ENCODE measurements at regions not wholly inside any gene's neighbourhood (a gene's known extent, or its start where the extent isn't known, plus 50 kb on each side); places are given as distances from the start of the nearest gene placed in this dataset.
A peak's percentile ranks its signal among the peaks of the same experiment; 100 is the strongest.

GRCh38 chr6:26158076-26158580 is 70.9 kb downstream of the HFE start:
- Histone ChIP-seq H3K27ac (ENCODE audit: low read depth, low read length) (peak overlapping the region; percentile 89), H3K4me3 (ENCODE audit: low read length) (peak overlapping the region; percentile 88), H3K9me3 (ENCODE audit: control insufficient read depth, insufficient read depth, low read length) (no peaks in the 10 kb centered on the region), H3K4me2 (ENCODE audit: low read length) (peak overlapping the region; percentile 70), H3K27me3 (ENCODE audit: control insufficient read depth, low read length) (no peaks in the 10 kb centered on the region), H3F3A (ENCODE audit: control insufficient read depth, insufficient read depth) (peaks cover 32% of the 10 kb centered on the region), H4K20me1 (ENCODE audit: control insufficient read depth, insufficient read depth, low read depth, low read length) (no peaks in the 10 kb centered on the region), H3K79me2 (ENCODE audit: control insufficient read depth, low read length) (peaks cover 6% of the 10 kb centered on the region), H3K9me2 (replicated peaks; ENCODE audit: control insufficient read depth, low read length) (no peaks in the 10 kb centered on the region), H3K4me1 (ENCODE audit: control insufficient read depth, low read length) (peaks cover 32% of the 10 kb centered on the region), H3K36me3 (ENCODE audit: control insufficient read depth, low read length) (peaks cover 5% of the 10 kb centered on the region; the same call in 1 of the 2 replicates)
- TF ChIP-seq EZH2phosphoT487 (IDR thresholded peaks at IDR 0.05; ENCODE audit: borderline replicate concordance, low read length) (no peak), CTCF (IDR thresholded peaks at IDR 0.05; ENCODE audit: low read depth, low read length, poor library complexity, severe bottlenecking) (no peak)

- Histone ChIP-seq H4K20me1 (ENCODE audit: control insufficient read depth, insufficient read depth, low read depth, low read length) (no peaks in the 10 kb centered on the region), H3K9me2 (replicated peaks; ENCODE audit: control insufficient read depth, low read length) (no peaks in the 10 kb centered on the region), H3F3A (ENCODE audit: control insufficient read depth, insufficient read depth) (peaks cover 32% of the 10 kb centered on the region), H3K4me3 (ENCODE audit: low read length) (peak overlapping the region; percentile 88), H3K36me3 (ENCODE audit: control insufficient read depth, low read length) (peaks cover 5% of the 10 kb centered on the region; the same call in 1 of the 2 replicates), H3K4me1 (ENCODE audit: control insufficient read depth, low read length) (peaks cover 32% of the 10 kb centered on the region), H3K4me2 (ENCODE audit: low read length) (peak overlapping the region; percentile 70), H3K79me2 (ENCODE audit: control insufficient read depth, low read length) (peaks cover 6% of the 10 kb centered on the region), H3K27me3 (ENCODE audit: control insufficient read depth, low read length) (no peaks in the 10 kb centered on the region), H3K9me3 (ENCODE audit: control insufficient read depth, insufficient read depth, low read length) (no peaks in the 10 kb centered on the region), H3K27ac (ENCODE audit: low read depth, low read length) (peak overlapping the region; percentile 89)
- no peak for TF ChIP-seq EZH2phosphoT487 (IDR thresholded peaks at IDR 0.05; ENCODE audit: borderline replicate concordance, low read length)
- TF ChIP-seq CTCF (IDR thresholded peaks at IDR 0.05; ENCODE audit: low read depth, low read length, poor library complexity, severe bottlenecking), result no peak
Observed at GRCh38 chr6:26158581-26159356, 71.5 kb downstream of the HFE start.

- peaks cover 32% of the 10 kb centered on the region for H3K4me1 ChIP-seq (ENCODE audit: control insufficient read depth, low read length)
- no peaks in the 10 kb centered on the region for H3K27me3 ChIP-seq (ENCODE audit: control insufficient read depth, low read length)
- H3K4me3 ChIP-seq (ENCODE audit: low read length), result peak overlapping the region; percentile 88
- no peaks in the 10 kb centered on the region for H3K9me2 ChIP-seq (replicated peaks; ENCODE audit: control insufficient read depth, low read length)
- peak overlapping the region; percentile 70 for H3K4me2 ChIP-seq (ENCODE audit: low read length)
- H3K79me2 ChIP-seq (ENCODE audit: control insufficient read depth, low read length), result peaks cover 6% of the 10 kb centered on the region
- TF ChIP-seq EZH2phosphoT487 (IDR thresholded peaks at IDR 0.05; ENCODE audit: borderline replicate concordance, low read length) (no peak), CTCF (IDR thresholded peaks at IDR 0.05; ENCODE audit: low read depth, low read length, poor library complexity, severe bottlenecking) (no peak)
- peaks cover 32% of the 10 kb centered on the region for H3F3A ChIP-seq (ENCODE audit: control insufficient read depth, insufficient read depth)
- no peaks in the 10 kb centered on the region for H3K9me3 ChIP-seq (ENCODE audit: control insufficient read depth, insufficient read depth, low read length)
- peaks cover 5% of the 10 kb centered on the region; the same call in 1 of the 2 replicates for H3K36me3 ChIP-seq (ENCODE audit: control insufficient read depth, low read length)
- H3K27ac ChIP-seq (ENCODE audit: low read depth, low read length), result peak overlapping the region; percentile 89
- H4K20me1 ChIP-seq (ENCODE audit: control insufficient read depth, insufficient read depth, low read depth, low read length), result no peaks in the 10 kb centered on the region
Observed at GRCh38 chr6:26159357-26160273, 72.4 kb downstream of the HFE start.
